Adipocyte (in vitro differentiated cells): ENCODE measurements at regions not wholly inside any gene's neighbourhood (a gene's known extent, or its start where the extent isn't known, plus 50 kb on each side); places are given as distances from the start of the nearest gene placed in this dataset.
"Not testable (repeated sequence)": the region's sequence is repeated elsewhere in the genome, so short reads cannot be mapped to it uniquely, and the experiment has no call there.

Experiments
- DNase-seq: peaks from one replicate; pipeline ENCODE4 v3.0.0-alpha.2; 2015; ENCODE audit warnings: low read depth
- H3K27me3 ChIP-seq: replicated peaks from 2 replicates; pipeline ENCODE4 v1.7.0; 2013; ENCODE audit warnings: mild to moderate bottlenecking, low read length, moderate library complexity; ENCODE audit not compliant: control insufficient read depth, insufficient read depth
- H3K36me3 ChIP-seq: 2 replicates; pipeline ENCODE4 v1.7.0; 2013; ENCODE audit warnings: low read length, mild to moderate bottlenecking, moderate library complexity; ENCODE audit not compliant: control insufficient read depth, insufficient read depth, severe bottlenecking
- H3K4me1 ChIP-seq: 2 replicates; pipeline ENCODE4 v1.7.0; 2013; ENCODE audit warnings: mild to moderate bottlenecking, low read length, moderate library complexity; ENCODE audit not compliant: control insufficient read depth, insufficient read depth
- H3K4me3 ChIP-seq: 2 replicates; pipeline ENCODE4 v1.7.0; 2013; ENCODE audit warnings: mild to moderate bottlenecking, low read length, moderate library complexity
- H3K9ac ChIP-seq: 2 replicates; pipeline ENCODE4 v1.7.0; 2013; ENCODE audit warnings: mild to moderate bottlenecking, low read length, moderate library complexity
- H3K9me3 ChIP-seq: 2 replicates; pipeline ENCODE4 v1.7.0; 2013; ENCODE audit warnings: mild to moderate bottlenecking, low read length, moderate library complexity; ENCODE audit not compliant: control insufficient read depth

DNA sequence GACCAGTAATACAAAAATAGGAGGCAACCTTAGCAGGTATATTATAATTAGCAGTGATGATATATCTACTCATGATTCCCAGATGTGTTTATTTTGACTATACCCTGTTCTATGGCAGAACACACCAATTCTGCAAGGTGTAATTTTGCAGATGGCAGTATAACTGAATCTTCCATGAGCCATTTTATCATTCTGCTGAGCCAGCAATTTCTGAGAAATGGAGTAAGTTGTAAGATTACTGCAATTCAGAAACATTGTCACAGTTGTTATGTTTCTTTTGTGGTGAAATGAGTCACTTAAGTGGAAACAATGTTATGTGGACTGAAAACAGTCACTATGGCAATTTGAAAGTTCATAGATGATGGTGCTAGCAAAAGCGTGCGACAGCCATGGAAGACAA lies 63.7 kb upstream of the RIMS1 start:
- Histone ChIP-seq H3K27me3 (no peaks in the 10 kb centered on the region), H3K9me3 (no peaks in the 10 kb centered on the region), H3K36me3 (no peaks in the 10 kb centered on the region), H3K4me3 (no peak overlapping the region), H3K4me1 (no peaks in the 10 kb centered on the region), H3K9ac (no peak overlapping the region)
- DNase-seq: no peak

DNA sequence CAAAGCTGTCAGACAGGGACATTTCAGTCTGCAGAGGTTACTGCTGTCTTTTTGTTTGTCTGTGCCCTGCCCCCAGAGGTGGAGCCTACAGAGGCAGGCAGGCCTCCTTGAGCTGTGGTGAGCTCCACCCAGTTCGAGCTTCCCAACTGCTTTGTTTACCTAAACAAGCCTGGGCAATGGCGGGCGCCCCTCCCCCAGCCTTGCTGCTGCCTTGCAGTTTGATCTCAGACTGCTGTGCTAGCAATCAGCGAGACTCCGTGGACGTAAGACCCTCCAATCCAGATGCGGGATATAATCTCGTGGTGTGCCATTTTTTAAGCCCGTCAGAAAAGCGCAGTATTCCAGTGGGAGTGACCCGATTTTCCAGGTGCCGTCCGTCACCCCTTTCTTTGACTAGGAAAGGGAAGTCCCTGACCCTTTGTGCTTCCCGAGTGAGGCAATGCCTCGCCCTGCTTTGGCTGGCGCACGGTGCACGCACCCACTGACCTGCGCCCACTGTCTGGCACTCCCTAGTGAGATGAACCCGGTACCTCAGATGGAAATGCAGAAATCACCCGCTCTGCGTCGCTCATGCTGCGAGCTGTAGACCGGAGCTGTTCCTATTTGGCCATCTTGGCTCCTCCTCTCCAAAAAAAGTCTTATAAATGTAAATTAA lies 54.1 kb upstream of the RIMS1 start:
- H3K9ac ChIP-seq, H3K36me3 ChIP-seq, DNase-seq, H3K4me1 ChIP-seq, H3K27me3 ChIP-seq, H3K4me3 ChIP-seq: not testable (repeated sequence)
- peaks cover 10% of the 10 kb centered on the region for H3K9me3 ChIP-seq
